H1 (cell line): ENCODE measurements at regions not wholly inside any gene's neighbourhood (a gene's known extent, or its start where the extent isn't known, plus 50 kb on each side); places are given as distances from the start of the nearest gene placed in this dataset.
A peak's percentile ranks its signal among the peaks of the same experiment; 100 is the strongest.

Source experiments
- CTCF ChIA-PET: fragments of 300-600 bp; sonication (Branson Sonifier 250); formaldehyde crosslinking; loops from one replicate; lab custom pipeline; 2021; ENCODE audit not compliant: partially characterized antibody; lab: Charles Lee
- POLR2A ChIA-PET: fragments of 300-600 bp; sonication (Branson Sonifier 250); formaldehyde crosslinking; loops from one replicate; lab custom pipeline; 2021; ENCODE audit warnings: inconsistent platforms; ENCODE audit not compliant: partially characterized antibody; lab: Charles Lee
- DNase-seq, 2 experiments: peaks; one replicate each; pipeline versions ENCODE4 v3.0.0 to v3.0.0-alpha.2; 2010 to 2022; ENCODE audit warnings: low spot score in 2 of 2, low read depth in 1 of 2, mixed read lengths in 1 of 2
- FAIRE-seq: peaks from 2 replicates; lab custom pipeline; 2011; peaks lifted over from hg19 to GRCh38; lab: Jason Lieb, UNC
- H2AFZ ChIP-seq: 2 replicates; pipeline ENCODE4 v1.8.1; 2012; ENCODE audit warnings: low read length, inconsistent platforms
- H2AK5ac ChIP-seq: 2 replicates; pipeline ENCODE4 v1.6.1; 2013; ENCODE audit warnings: low read depth, low read length
- H2BK120ac ChIP-seq: replicated peaks from 2 replicates; pipeline ENCODE3; 2013; ENCODE audit warnings: low read depth, low read length, inconsistent platforms
- H2BK12ac ChIP-seq: 2 replicates; pipeline ENCODE4 v1.6.1; 2013; ENCODE audit warnings: low read depth, low read length
- H2BK15ac ChIP-seq: 2 replicates; pipeline ENCODE4 v1.6.1; 2013; ENCODE audit warnings: low read length
- H2BK20ac ChIP-seq: 2 replicates; pipeline ENCODE4 v1.6.1; 2013; ENCODE audit warnings: low read length
- H2BK5ac ChIP-seq: 2 replicates; pipeline ENCODE4 v1.6.1; 2013; ENCODE audit warnings: low read depth, low read length
- H3K14ac ChIP-seq: 2 replicates; pipeline ENCODE4 v1.6.1; 2013; ENCODE audit warnings: inconsistent platforms; ENCODE audit not compliant: insufficient read length
- H3K18ac ChIP-seq: 2 replicates; pipeline ENCODE4 v1.6.1; 2013; ENCODE audit warnings: low read length; ENCODE audit errors: extremely low read depth
- H3K23ac ChIP-seq: 2 replicates; pipeline ENCODE4 v1.6.1; 2013; ENCODE audit warnings: inconsistent platforms; ENCODE audit not compliant: insufficient read length
- H3K23me2 ChIP-seq: 2 replicates; pipeline ENCODE4 v1.6.1; 2013; ENCODE audit warnings: low read depth, low read length
- H3K27ac ChIP-seq: 2 replicates; pipeline ENCODE4 v1.6.1; 2011; ENCODE audit warnings: low read depth, low read length, inconsistent platforms
- H3K27me3 ChIP-seq, 4 experiments: replicated peaks in 1 of 4; 1 replicate in 1 of 4; 2 replicates in 3 of 4; pipeline versions ENCODE4 v1.6.1 to v1.8.1; 2011 to 2013; ENCODE audit warnings: low read length in 3 of 4, mild to moderate bottlenecking in 3 of 4, inconsistent platforms in 2 of 4, mixed read lengths in 2 of 4, moderate library complexity in 1 of 4; ENCODE audit not compliant: control insufficient read depth in 3 of 4, insufficient read depth in 3 of 4; ENCODE audit errors: extremely low read depth in 1 of 4
- H3K36me3 ChIP-seq, 4 experiments: 2 replicates each; pipeline versions ENCODE4 v1.6.1 to v1.8.1; 2011 to 2013; ENCODE audit warnings: mild to moderate bottlenecking in 4 of 4, low read length in 3 of 4, moderate library complexity in 2 of 4, control low read depth in 1 of 4, inconsistent platforms in 1 of 4; ENCODE audit not compliant: insufficient read depth in 4 of 4, control insufficient read depth in 2 of 4
- H3K4ac ChIP-seq: replicated peaks from 2 replicates; pipeline ENCODE3; 2013; ENCODE audit warnings: low read length, low read depth, mixed read lengths, inconsistent platforms; ENCODE audit not compliant: insufficient read length
- H3K4me1 ChIP-seq, 4 experiments: replicated peaks in 1 of 4; 1 replicate in 1 of 4; 2 replicates in 3 of 4; pipeline versions ENCODE4 v1.6.1 to v1.8.1; 2011 to 2013; ENCODE audit warnings: low read length in 3 of 4, inconsistent platforms in 2 of 4, mixed read lengths in 1 of 4; ENCODE audit not compliant: insufficient read depth in 4 of 4, control insufficient read depth in 3 of 4
- H3K4me2 ChIP-seq, 2 experiments: 2 replicates each; pipeline versions ENCODE4 v1.6.1 to v1.8.1; 2011 to 2013; ENCODE audit warnings: low read depth in 2 of 2, low read length in 2 of 2, control low read depth in 1 of 2, inconsistent platforms in 1 of 2, mild to moderate bottlenecking in 1 of 2; ENCODE audit not compliant: insufficient read depth in 1 of 2
- H3K4me3 ChIP-seq, 4 experiments: fragments of 200-600, 300-600 bp in 1 of 4; sonication (generic), shearing (Covaris generic), sonication (Bioruptor Twin) in 1 of 4; 2 replicates each; pipeline versions ENCODE4 v1.5.1 to v1.8.1; 2011 to 2016; ENCODE audit warnings: low read length in 4 of 4, low read depth in 3 of 4, control low read depth in 2 of 4, inconsistent platforms in 2 of 4, mild to moderate bottlenecking in 2 of 4, mixed read lengths in 1 of 4, moderate library complexity in 1 of 4; ENCODE audit not compliant: insufficient read depth in 2 of 4; ENCODE audit errors: extremely low read depth in 1 of 4
- H3K56ac ChIP-seq: replicated peaks from 2 replicates; pipeline ENCODE3; 2013; ENCODE audit warnings: low read depth, mild to moderate bottlenecking, mixed read lengths, low read length, inconsistent platforms; ENCODE audit not compliant: insufficient read length
- H3K79me1 ChIP-seq: 2 replicates; pipeline ENCODE4 v1.6.1; 2013; ENCODE audit warnings: low read depth, low read length, control low read depth
- H3K79me2 ChIP-seq, 2 experiments: 2 replicates each; pipeline versions ENCODE4 v1.6.1 to v1.8.1; 2012 to 2013; ENCODE audit warnings: low read length in 2 of 2, mild to moderate bottlenecking in 2 of 2, inconsistent platforms in 1 of 2; ENCODE audit not compliant: insufficient read depth in 2 of 2, control insufficient read depth in 1 of 2
- H3K9ac ChIP-seq, 4 experiments: replicated peaks in 1 of 4; 1 replicate in 1 of 4; 2 replicates in 3 of 4; pipeline versions ENCODE4 v1.6.1 to v1.8.1; 2011 to 2013; ENCODE audit warnings: low read depth in 3 of 4, low read length in 3 of 4, control low read depth in 2 of 4, mild to moderate bottlenecking in 2 of 4, moderate library complexity in 2 of 4, inconsistent platforms in 1 of 4; ENCODE audit errors: extremely low read depth in 1 of 4
- H3K9me3 ChIP-seq, 2 experiments: 2 replicates each; pipeline versions ENCODE4 v1.6.1 to v1.8.1; 2012 to 2013; ENCODE audit warnings: mild to moderate bottlenecking in 2 of 2, moderate library complexity in 2 of 2, control low read depth in 1 of 2, inconsistent platforms in 1 of 2, low read depth in 1 of 2, low read length in 1 of 2, mixed read lengths in 1 of 2; ENCODE audit not compliant: insufficient read depth in 2 of 2
- H4K20me1 ChIP-seq, 2 experiments: replicated peaks in 1 of 2; 2 replicates each; pipeline versions ENCODE3 to v1.8.1; 2011 to 2013; ENCODE audit warnings: inconsistent platforms in 2 of 2, low read length in 2 of 2, mild to moderate bottlenecking in 1 of 2; ENCODE audit not compliant: insufficient read depth in 2 of 2, control insufficient read depth in 1 of 2
- H4K5ac ChIP-seq: 2 replicates; pipeline ENCODE4 v1.6.1; 2013; ENCODE audit warnings: low read length, low read depth, mixed read lengths, inconsistent platforms; ENCODE audit not compliant: insufficient read length
- H4K8ac ChIP-seq: 2 replicates; pipeline ENCODE4 v1.8.0; 2013; ENCODE audit warnings: mild to moderate bottlenecking, moderate library complexity, low read length, inconsistent platforms; ENCODE audit not compliant: insufficient read depth; ENCODE audit errors: extremely low read depth
- H4K91ac ChIP-seq: replicated peaks from 2 replicates; pipeline ENCODE3; 2013; ENCODE audit warnings: low read length, mixed read lengths, inconsistent platforms; ENCODE audit not compliant: insufficient read length
- CHD2 ChIP-seq: IDR thresholded peaks from 2 replicates; pipeline ENCODE4 v1.6.1; 2012; ENCODE audit warnings: low read length, improper control_type of control experiment
- EGR1 ChIP-seq: IDR thresholded peaks from 2 replicates; pipeline ENCODE4 v1.6.1; 2011; ENCODE audit warnings: low read depth, low read length, borderline replicate concordance
- EP300 ChIP-seq, 2 experiments: IDR thresholded peaks; 1 replicate in 1 of 2; 2 replicates in 1 of 2; pipeline ENCODE4 v1.6.1; 2011 to 2012; ENCODE audit warnings: low read depth in 2 of 2, low read length in 2 of 2, mild to moderate bottlenecking in 2 of 2, borderline replicate concordance in 1 of 2, inconsistent platforms in 1 of 2, moderate library complexity in 1 of 2
- RAD21 ChIP-seq, 2 experiments: IDR thresholded peaks in 1 of 2; conservative IDR thresholded peaks in 1 of 2; 2 replicates each; pipeline ENCODE4 v1.6.1; 2011; ENCODE audit warnings: low read depth in 2 of 2, low read length in 2 of 2, improper control_type of control experiment in 1 of 2, inconsistent platforms in 1 of 2, mild to moderate bottlenecking in 1 of 2, moderate library complexity in 1 of 2
- SIN3A ChIP-seq, 2 experiments: IDR thresholded peaks in 1 of 2; conservative IDR thresholded peaks in 1 of 2; 2 replicates each; pipeline ENCODE4 v1.6.1; 2011 to 2012; ENCODE audit warnings: low read length in 2 of 2, improper control_type of control experiment in 1 of 2, low read depth in 1 of 2, mild to moderate bottlenecking in 1 of 2
- WGBS, 2 experiments: shearing (Covaris generic) in 1 of 2; methylation state at CpG; one replicate each; pipeline versions ENCODE4 v1.1.6 to v1.1.7; 2013 to 2015; ENCODE audit warnings: low lambda C conversion rate in 2 of 2, mixed read lengths in 2 of 2, inconsistent platforms in 1 of 2, low coverage in 1 of 2, missing lambda C conversion rate in 1 of 2; ENCODE audit not compliant: insufficient replicate concordance in 2 of 2, insufficient coverage in 1 of 2, insufficient read length in 1 of 2; ENCODE audit errors: extremely low coverage in 1 of 2, missing lambda C conversion rate in 1 of 2; 5-methylcytosine and 5-hydroxymethylcytosine counted together
- TF ChIP-seq, protein P1 (sequence below), 3 experiments: IDR thresholded peaks; 1 replicate in 2 of 3; 2 replicates in 1 of 3; pipeline versions ENCODE4 v1.5.1 to v1.6.1; 2011; ENCODE audit warnings: low read length in 3 of 3, mild to moderate bottlenecking in 3 of 3, inconsistent platforms in 2 of 3, low read depth in 1 of 3, moderate library complexity in 1 of 3; ENCODE audit not compliant: insufficient read depth in 1 of 3; ENCODE audit errors: control extremely low read depth in 1 of 3
- TF ChIP-seq, protein P2 (sequence below): IDR thresholded peaks from 2 replicates; pipeline ENCODE4 v1.6.1; 2012; ENCODE audit warnings: inconsistent platforms

DNA sequence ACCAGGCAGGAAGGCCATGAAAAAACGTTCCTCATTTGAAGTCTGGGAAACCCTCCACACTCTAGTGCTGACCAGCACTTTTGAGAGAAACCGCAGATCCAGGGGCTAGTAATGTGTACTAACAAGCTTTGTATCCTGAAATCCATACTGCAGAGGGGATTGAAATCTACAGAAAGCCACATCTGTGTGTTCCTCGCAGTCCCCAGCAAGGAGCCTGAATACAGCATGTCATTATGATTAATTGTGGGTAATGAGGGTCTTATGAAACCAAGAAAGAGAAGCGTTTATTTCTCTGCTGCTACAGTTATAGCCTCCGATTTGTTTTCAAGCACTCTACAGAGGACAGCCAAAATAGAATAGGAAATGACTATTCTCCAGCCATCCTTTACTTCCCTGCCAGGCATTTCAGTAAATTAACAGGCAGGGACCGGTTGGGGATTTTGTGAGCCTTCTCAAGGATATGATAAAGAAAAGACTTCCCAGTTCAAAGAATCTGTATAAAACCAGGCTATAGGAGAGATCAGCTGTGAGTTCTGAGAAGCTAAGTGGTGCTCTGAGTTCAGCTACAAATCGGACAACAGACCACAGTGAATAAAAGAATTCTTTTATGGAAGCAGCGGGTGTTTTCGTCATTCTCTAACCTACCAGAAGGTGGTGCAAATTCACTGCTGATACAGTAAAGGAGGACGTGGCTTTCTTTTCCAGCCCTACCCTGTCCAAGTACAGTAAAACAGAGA is 133.4 kb downstream of the INSIG2 start:
- no peak overlapping the region for H3K4me2 ChIP-seq
- H3K56ac ChIP-seq, result no peak overlapping the region
- no peak overlapping the region for H3K4me3 ChIP-seq
- FAIRE-seq (peak; percentile 84), DNase-seq (peak in 1 of 2 experiments; percentile 52)
- H3K14ac ChIP-seq, result no peak overlapping the region
- no peak overlapping the region for H2BK5ac ChIP-seq
- H2AFZ ChIP-seq, result no peak overlapping the region
- no peak overlapping the region for H2BK120ac ChIP-seq
- H3K79me2 ChIP-seq, result no peaks in the 10 kb centered on the region
- H3K23ac ChIP-seq, result no peak overlapping the region
- no peak overlapping the region for H2BK20ac ChIP-seq
- 47% methylated on average over 10 of the region's 10 CpGs; no CpG with 5 or more reads in 1 of the 2 experiments for WGBS, 2 experiments
- no peaks in the 10 kb centered on the region for H4K20me1 ChIP-seq
- no peak overlapping the region for H3K27ac ChIP-seq
- peaks cover 0 to 22% (median 16%) of the 10 kb centered on the region in 4 experiments; a peak in 6 of 7 replicates for H3K27me3 ChIP-seq
- H2BK15ac ChIP-seq, result no peak overlapping the region
- H3K79me1 ChIP-seq, result no peaks in the 10 kb centered on the region
- no peak overlapping the region for H4K5ac ChIP-seq
- H4K91ac ChIP-seq, result no peak overlapping the region
- no peak overlapping the region for H4K8ac ChIP-seq
- no peak overlapping the region for H2AK5ac ChIP-seq
- H3K9me3 ChIP-seq, result no peaks in the 10 kb centered on the region
- no peak overlapping the region for H2BK12ac ChIP-seq
- no peak overlapping the region for H3K9ac ChIP-seq
- H3K23me2 ChIP-seq, result peaks cover 15% of the 10 kb centered on the region
- no peaks in the 10 kb centered on the region for H3K36me3 ChIP-seq
- no peak overlapping the region for H3K18ac ChIP-seq
- CTCF ChIA-PET, result interaction anchor here (0.6 to 3.7 kb wide), 51 partner anchors 10 to 645 kb away, joined by 3 to 18 read pairs (median 4); partner anchors contain the start of gene EN1
- POLR2A ChIA-PET, result interaction anchor here (1.0 to 1.5 kb wide), 2 partner anchors 10 to 170 kb away, joined by 3 read pairs; no protein-coding TSS in a partner anchor
- peaks cover 0 to 7% (median 5%) of the 10 kb centered on the region in 4 experiments; a peak in 5 of 7 replicates for H3K4me1 ChIP-seq
- H3K4ac ChIP-seq, result no peak overlapping the region
- TF ChIP-seq, protein P1, sequence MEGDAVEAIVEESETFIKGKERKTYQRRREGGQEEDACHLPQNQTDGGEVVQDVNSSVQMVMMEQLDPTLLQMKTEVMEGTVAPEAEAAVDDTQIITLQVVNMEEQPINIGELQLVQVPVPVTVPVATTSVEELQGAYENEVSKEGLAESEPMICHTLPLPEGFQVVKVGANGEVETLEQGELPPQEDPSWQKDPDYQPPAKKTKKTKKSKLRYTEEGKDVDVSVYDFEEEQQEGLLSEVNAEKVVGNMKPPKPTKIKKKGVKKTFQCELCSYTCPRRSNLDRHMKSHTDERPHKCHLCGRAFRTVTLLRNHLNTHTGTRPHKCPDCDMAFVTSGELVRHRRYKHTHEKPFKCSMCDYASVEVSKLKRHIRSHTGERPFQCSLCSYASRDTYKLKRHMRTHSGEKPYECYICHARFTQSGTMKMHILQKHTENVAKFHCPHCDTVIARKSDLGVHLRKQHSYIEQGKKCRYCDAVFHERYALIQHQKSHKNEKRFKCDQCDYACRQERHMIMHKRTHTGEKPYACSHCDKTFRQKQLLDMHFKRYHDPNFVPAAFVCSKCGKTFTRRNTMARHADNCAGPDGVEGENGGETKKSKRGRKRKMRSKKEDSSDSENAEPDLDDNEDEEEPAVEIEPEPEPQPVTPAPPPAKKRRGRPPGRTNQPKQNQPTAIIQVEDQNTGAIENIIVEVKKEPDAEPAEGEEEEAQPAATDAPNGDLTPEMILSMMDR (IDR thresholded peaks at IDR 0.05; ENCODE audit: control extremely low read depth in 1 of 3, insufficient read depth in 1 of 3, low read depth in 1 of 3, low read length in 3 of 3), result peak in 2 of 3 experiments; percentile 68; a peak in 3 of 4 replicates
- TF ChIP-seq, protein P2, sequence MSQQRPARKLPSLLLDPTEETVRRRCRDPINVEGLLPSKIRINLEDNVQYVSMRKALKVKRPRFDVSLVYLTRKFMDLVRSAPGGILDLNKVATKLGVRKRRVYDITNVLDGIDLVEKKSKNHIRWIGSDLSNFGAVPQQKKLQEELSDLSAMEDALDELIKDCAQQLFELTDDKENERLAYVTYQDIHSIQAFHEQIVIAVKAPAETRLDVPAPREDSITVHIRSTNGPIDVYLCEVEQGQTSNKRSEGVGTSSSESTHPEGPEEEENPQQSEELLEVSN, result no peak
- 0 out of 4 replicates have a peak, but pooled peaks of 1 of the 2 experiments have one; percentile 29 for TF ChIP-seq SIN3A (conservative IDR thresholded peaks at IDR 0.05 in 1 of 2, IDR thresholded peaks at IDR 0.05 in 1 of 2; ENCODE audit: low read depth in 1 of 2, low read length in 2 of 2)
- no peak for TF ChIP-seq EP300 (IDR thresholded peaks at IDR 0.05; ENCODE audit: borderline replicate concordance in 1 of 2, low read depth in 2 of 2, low read length in 2 of 2)
- no peak for TF ChIP-seq CHD2
- peak; percentile 91 to 94 for TF ChIP-seq RAD21 (IDR thresholded peaks at IDR 0.05 in 1 of 2, conservative IDR thresholded peaks at IDR 0.05 in 1 of 2; ENCODE audit: low read depth in 2 of 2, low read length in 2 of 2)
- no peak for TF ChIP-seq EGR1
